Loucy (cell line): ENCODE measurements at regions not wholly inside any gene's neighbourhood (a gene's known extent, or its start where the extent isn't known, plus 50 kb on each side); places are given as distances from the start of the nearest gene placed in this dataset.
A peak's percentile ranks its signal among the peaks of the same experiment; 100 is the strongest.

Source experiments
- H2AFZ ChIP-seq: fragments of 200-600 bp; sonication (generic); 2 replicates; pipeline ENCODE4 v1.6.0; 2016; ENCODE audit warnings: antibody characterized with exemption, mild to moderate bottlenecking, low read length, moderate library complexity
- H3F3A ChIP-seq: fragments of 200-600 bp; 2 replicates; pipeline ENCODE4 v1.6.0; 2016; ENCODE audit warnings: antibody characterized with exemption, low read depth, mild to moderate bottlenecking
- H3K27me3 ChIP-seq: fragments of 200-600 bp; sonication (generic); 2 replicates; pipeline ENCODE4 v1.6.1; 2014; ENCODE audit warnings: low read length, mild to moderate bottlenecking; ENCODE audit not compliant: insufficient read depth, poor library complexity, severe bottlenecking
- H3K36me3 ChIP-seq: fragments of 200-600 bp; sonication (generic); 2 replicates; pipeline ENCODE4 v1.6.1; 2016; ENCODE audit warnings: low read length; ENCODE audit not compliant: insufficient read depth
- H3K4me1 ChIP-seq: fragments of 200-600 bp; sonication (generic); 2 replicates; pipeline ENCODE4 v1.5.1; 2014; ENCODE audit warnings: low read length, mild to moderate bottlenecking; ENCODE audit not compliant: insufficient read depth, poor library complexity, severe bottlenecking
- H3K4me2 ChIP-seq: fragments of 200-600 bp; sonication (generic); 2 replicates; pipeline ENCODE4 v1.6.0; 2014; ENCODE audit warnings: antibody characterized with exemption, low read length, low read depth, mild to moderate bottlenecking; ENCODE audit not compliant: poor library complexity, severe bottlenecking
- H3K4me3 ChIP-seq: fragments of 200-600 bp; sonication (generic); 2 replicates; pipeline ENCODE4 v1.5.1; 2014; ENCODE audit warnings: low read length, mild to moderate bottlenecking, mixed read lengths; ENCODE audit not compliant: poor library complexity, severe bottlenecking
- H3K79me2 ChIP-seq: fragments of 200-600 bp; sonication (generic); 2 replicates; pipeline ENCODE4 v1.6.1; 2014; ENCODE audit warnings: low read length; ENCODE audit not compliant: insufficient read depth
- H3K9ac ChIP-seq: fragments of 200-600 bp; sonication (generic); 2 replicates; pipeline ENCODE4 v1.6.0; 2014; ENCODE audit warnings: mild to moderate bottlenecking, low read depth, low read length, moderate library complexity; ENCODE audit not compliant: poor library complexity, severe bottlenecking
- H3K9me2 ChIP-seq: fragments of 200-600 bp; sonication (generic); replicated peaks from 2 replicates; pipeline ENCODE4 v1.6.1; 2016; ENCODE audit warnings: low read depth, low read length, mixed read lengths
- H3K9me3 ChIP-seq: fragments of 200-600 bp; sonication (generic); 2 replicates; pipeline ENCODE4 v1.6.1; 2014; ENCODE audit warnings: mild to moderate bottlenecking, antibody characterized with exemption, low read length, low read depth; ENCODE audit not compliant: insufficient read depth
- H4K20me1 ChIP-seq: fragments of 200-600 bp; sonication (generic); 2 replicates; pipeline ENCODE4 v1.6.0; 2014; ENCODE audit warnings: antibody characterized with exemption, low read length, mild to moderate bottlenecking; ENCODE audit not compliant: insufficient read depth, poor library complexity, severe bottlenecking
- CTCF ChIP-seq: fragments of 200-600 bp; sonication (generic); conservative IDR thresholded peaks from 2 replicates; pipeline ENCODE4 v1.5.1; 2014; ENCODE audit warnings: mild to moderate bottlenecking, antibody characterized with exemption, low read length
- EZH2phosphoT487 ChIP-seq: fragments of 200-600 bp; IDR thresholded peaks from 2 replicates; pipeline ENCODE4 v1.6.1; 2018; ENCODE audit warnings: antibody characterized with exemption, mild to moderate bottlenecking, moderate library complexity, borderline replicate concordance

GRCh38 chr3:182492536-182492935 lies 300.8 kb upstream of the ATP11B start:
- no peak overlapping the region for H3K4me3 ChIP-seq
- H3K9ac ChIP-seq: no peak overlapping the region
- no peaks in the 10 kb centered on the region for H3K36me3 ChIP-seq
- no peak overlapping the region for H2AFZ ChIP-seq
- TF ChIP-seq CTCF: no peak
- no peak for TF ChIP-seq EZH2phosphoT487
- no peak overlapping the region for H3K4me2 ChIP-seq
- H3K9me2 ChIP-seq: no peaks in the 10 kb centered on the region
- H3K9me3 ChIP-seq: no peaks in the 10 kb centered on the region
- H4K20me1 ChIP-seq: no peaks in the 10 kb centered on the region
- H3K79me2 ChIP-seq: no peaks in the 10 kb centered on the region
- H3F3A ChIP-seq: no peaks in the 10 kb centered on the region
- no peaks in the 10 kb centered on the region for H3K27me3 ChIP-seq
- no peaks in the 10 kb centered on the region for H3K4me1 ChIP-seq

GRCh38 chr3:182500289-182500688 lies 293.0 kb upstream of the ATP11B start:
- no peak overlapping the region for H3K4me2 ChIP-seq
- H3K9me3 ChIP-seq: no peaks in the 10 kb centered on the region
- no peaks in the 10 kb centered on the region for H3K9me2 ChIP-seq
- no peak overlapping the region for H2AFZ ChIP-seq
- H3K4me3 ChIP-seq: no peak overlapping the region
- no peaks in the 10 kb centered on the region for H3F3A ChIP-seq
- H3K9ac ChIP-seq: no peak overlapping the region
- H3K79me2 ChIP-seq: no peaks in the 10 kb centered on the region
- TF ChIP-seq CTCF (no peak), EZH2phosphoT487 (no peak)
- H3K36me3 ChIP-seq: no peaks in the 10 kb centered on the region
- no peaks in the 10 kb centered on the region for H4K20me1 ChIP-seq
- no peaks in the 10 kb centered on the region for H3K27me3 ChIP-seq
- H3K4me1 ChIP-seq: peaks cover 5% of the 10 kb centered on the region

- H3K79me2 ChIP-seq: no peaks in the 10 kb centered on the region
- H4K20me1 ChIP-seq: no peaks in the 10 kb centered on the region
- no peaks in the 10 kb centered on the region for H3K9me2 ChIP-seq
- no peak overlapping the region for H3K9ac ChIP-seq
- no peak overlapping the region for H3K4me3 ChIP-seq
- peaks cover 5% of the 10 kb centered on the region for H3K4me1 ChIP-seq
- no peaks in the 10 kb centered on the region for H3K36me3 ChIP-seq
- H2AFZ ChIP-seq: peak overlapping the region; percentile 32
- H3K27me3 ChIP-seq: no peaks in the 10 kb centered on the region
- TF ChIP-seq CTCF (no peak), EZH2phosphoT487 (no peak)
- no peak overlapping the region for H3K4me2 ChIP-seq
- no peaks in the 10 kb centered on the region for H3F3A ChIP-seq
- H3K9me3 ChIP-seq: no peaks in the 10 kb centered on the region
Measured at GRCh38 chr3:182501856-182502255, 291.4 kb upstream of the ATP11B start.
